GM12874 (cell line): ENCODE measurements at regions not wholly inside any gene's neighbourhood (a gene's known extent, or its start where the extent isn't known, plus 50 kb on each side); places are given as distances from the start of the nearest gene placed in this dataset.
A peak's percentile ranks its signal among the peaks of the same experiment; 100 is the strongest.

ENCODE experiments used
- TF ChIP-seq, protein P1 (sequence below): IDR thresholded peaks from 2 replicates; pipeline ENCODE4 v1.5.1; 2011; ENCODE audit warnings: low read depth, mild to moderate bottlenecking, control low read depth, low read length, moderate library complexity; ENCODE audit not compliant: insufficient read depth

DNA sequence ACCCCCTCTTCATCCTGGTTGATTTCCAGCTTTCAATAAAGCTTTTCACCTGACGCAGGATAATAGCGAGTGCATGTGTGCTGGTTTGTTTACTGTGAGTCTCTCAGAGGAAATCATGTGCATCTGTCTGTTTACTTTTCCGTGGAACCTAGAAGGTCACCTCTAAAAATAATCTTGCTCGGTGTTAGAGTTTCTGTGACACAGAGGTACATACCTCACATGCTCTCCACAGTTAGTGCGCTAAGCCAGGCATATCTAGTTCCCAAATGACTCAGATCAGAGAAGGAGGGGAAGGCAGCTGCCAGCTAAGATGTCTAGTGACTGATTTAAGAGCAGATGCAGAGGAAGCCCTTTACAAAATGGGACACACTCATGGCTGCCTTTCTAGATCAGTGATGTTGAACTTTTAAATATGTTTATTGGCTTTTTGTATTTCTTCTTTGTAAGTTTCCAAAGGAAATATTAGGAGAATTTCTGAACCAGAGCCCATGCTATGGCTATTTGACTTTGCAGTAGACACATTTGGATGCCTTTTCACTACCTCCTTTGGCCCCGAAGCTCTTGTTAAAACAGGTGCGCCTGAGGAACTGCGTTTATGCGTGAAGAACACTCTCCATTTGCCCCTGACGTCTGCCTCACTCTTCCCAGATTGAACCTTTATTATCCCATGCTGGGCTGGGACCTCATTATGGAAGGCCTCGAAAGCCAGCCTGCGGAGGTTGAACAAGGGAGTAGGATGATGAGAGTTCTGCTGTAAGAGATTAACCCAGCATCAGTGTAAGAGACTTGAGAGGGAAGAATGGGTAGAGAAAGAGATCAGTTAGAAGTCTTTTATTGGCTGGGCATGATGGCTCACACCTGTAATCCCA is 145.6 kb downstream of the FAM161A start:
- TF ChIP-seq, protein P1, sequence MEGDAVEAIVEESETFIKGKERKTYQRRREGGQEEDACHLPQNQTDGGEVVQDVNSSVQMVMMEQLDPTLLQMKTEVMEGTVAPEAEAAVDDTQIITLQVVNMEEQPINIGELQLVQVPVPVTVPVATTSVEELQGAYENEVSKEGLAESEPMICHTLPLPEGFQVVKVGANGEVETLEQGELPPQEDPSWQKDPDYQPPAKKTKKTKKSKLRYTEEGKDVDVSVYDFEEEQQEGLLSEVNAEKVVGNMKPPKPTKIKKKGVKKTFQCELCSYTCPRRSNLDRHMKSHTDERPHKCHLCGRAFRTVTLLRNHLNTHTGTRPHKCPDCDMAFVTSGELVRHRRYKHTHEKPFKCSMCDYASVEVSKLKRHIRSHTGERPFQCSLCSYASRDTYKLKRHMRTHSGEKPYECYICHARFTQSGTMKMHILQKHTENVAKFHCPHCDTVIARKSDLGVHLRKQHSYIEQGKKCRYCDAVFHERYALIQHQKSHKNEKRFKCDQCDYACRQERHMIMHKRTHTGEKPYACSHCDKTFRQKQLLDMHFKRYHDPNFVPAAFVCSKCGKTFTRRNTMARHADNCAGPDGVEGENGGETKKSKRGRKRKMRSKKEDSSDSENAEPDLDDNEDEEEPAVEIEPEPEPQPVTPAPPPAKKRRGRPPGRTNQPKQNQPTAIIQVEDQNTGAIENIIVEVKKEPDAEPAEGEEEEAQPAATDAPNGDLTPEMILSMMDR = no peak

GRCh38 chr2:61705625-61706024 is 148.2 kb downstream of the FAM161A start:
- TF ChIP-seq, protein P1 = no peak

- TF ChIP-seq, protein P1 = no peak
Observed at GRCh38 chr2:61704364-61704763, 149.5 kb downstream of the FAM161A start.

GRCh38 chr2:61702088-61702467 is 151.8 kb downstream of the FAM161A start:
- TF ChIP-seq, protein P1 = no peak

- TF ChIP-seq, protein P1 = no peak
Observed at GRCh38 chr2:61700464-61700863, 153.4 kb downstream of the FAM161A start.

DNA sequence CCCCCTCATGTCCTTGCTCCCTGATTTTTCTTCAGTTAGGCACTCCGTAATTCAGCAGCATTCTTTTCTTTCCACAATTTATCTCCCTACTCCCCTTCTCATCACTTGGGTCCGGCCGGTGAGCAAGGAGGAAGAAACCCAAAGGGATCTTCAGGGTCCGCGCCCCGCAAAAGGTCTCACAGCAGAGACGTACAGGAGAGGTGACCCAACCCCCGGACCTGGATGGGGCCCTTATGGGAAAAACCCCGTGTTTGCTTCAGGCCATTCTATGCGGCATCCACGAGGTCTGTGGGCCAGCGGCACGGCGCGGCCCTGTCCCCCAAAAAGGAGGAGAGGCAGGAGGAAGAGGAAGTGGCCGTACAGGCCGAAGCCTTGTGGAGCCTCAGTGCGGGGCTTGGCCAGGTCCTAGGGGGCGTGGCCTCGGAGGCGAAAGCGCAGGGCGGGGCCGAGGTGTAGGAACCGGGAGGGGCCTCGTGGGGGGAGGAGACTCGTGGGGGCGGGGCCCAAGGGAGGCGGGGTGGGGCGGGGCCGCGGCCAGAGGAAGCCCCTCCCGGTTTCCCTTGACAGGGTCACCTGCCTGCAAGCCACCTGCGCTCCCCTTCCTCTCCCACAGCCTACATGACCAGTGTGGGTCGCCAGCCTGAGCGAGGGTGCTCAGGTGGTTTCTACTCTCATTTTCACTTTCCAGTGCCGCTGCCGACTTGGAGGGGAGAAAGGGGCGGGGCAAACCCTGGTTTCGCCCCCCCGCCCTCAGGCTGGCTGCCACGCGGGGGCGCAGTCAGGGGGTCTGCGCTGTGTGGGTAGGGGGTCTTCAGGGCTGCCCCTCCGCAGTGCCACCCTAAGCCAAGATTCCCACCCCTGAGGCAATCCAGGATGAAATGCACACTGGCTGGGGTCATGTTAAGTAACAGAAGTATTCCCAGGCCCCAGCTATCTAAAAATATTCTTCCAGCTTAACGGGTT is 156.4 kb upstream of the XPO1 start:
- TF ChIP-seq, protein P1 = peak; percentile 74

DNA sequence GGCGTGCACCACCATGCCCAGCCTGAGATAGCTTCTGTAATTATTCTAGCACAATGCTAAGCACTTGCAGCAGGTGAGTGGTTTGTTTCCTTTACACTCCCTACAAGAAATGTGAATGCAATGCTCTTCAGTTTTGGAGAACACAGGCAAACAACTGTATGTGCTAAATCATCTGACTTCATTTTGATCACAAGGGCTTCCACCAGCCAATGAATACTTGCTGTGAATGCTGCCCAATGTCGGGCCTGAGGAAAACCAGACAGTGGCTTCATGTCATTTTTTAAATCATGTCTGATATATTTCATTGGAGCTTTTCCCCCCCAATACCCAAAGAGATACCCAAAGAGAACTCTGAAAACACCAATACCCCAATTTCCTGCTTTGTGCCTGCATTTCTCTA is 155.6 kb upstream of the XPO1 start:
- TF ChIP-seq, protein P1 = no peak
